C4-2B (cell line): ENCODE measurements at regions not wholly inside any gene's neighbourhood (a gene's known extent, or its start where the extent isn't known, plus 50 kb on each side); places are given as distances from the start of the nearest gene placed in this dataset.

Experiments used
- CTCF ChIP-seq: fragments of 450-650 bp; conservative IDR thresholded peaks from 2 replicates; pipeline ENCODE4 v1.5.1; 2017; ENCODE audit warnings: mild to moderate bottlenecking
- ZFX ChIP-seq: fragments of 450-650 bp; IDR thresholded peaks from 2 replicates; pipeline ENCODE4 v1.6.1; 2017

- TF ChIP-seq CTCF (no peak), ZFX (no peak)
Observed at GRCh38 chr7:25908154-25908949, 243.6 kb upstream of the NFE2L3 start.
